K562 (cell line): ENCODE measurements at regions not wholly inside any gene's neighbourhood (a gene's known extent, or its start where the extent isn't known, plus 50 kb on each side); places are given as distances from the start of the nearest gene placed in this dataset.

ENCODE experiments used
- ATAC-seq: fragments of 200-7000 bp; cut with Tn5 transposase; 3 replicates; pipeline ENCODE4 v1.9.1; 2020; ENCODE audit warnings: moderate library complexity
- BruUV-seq: library from RNA; stranded (reverse); fragments of 400-500 nt; replicated peaks from 2 replicates; lab custom pipeline; 2021; lab: Mats Ljungman, UMichigan
- CTCF ChIA-PET: fragments of 300-600 bp; formaldehyde crosslinking; extraction: SDS; loops from one replicate; lab custom pipeline; 2021; ENCODE audit warnings: low intra/inter-chr PET ratio; lab: Yijun Ruan, JAX
- POLR2A ChIA-PET: fragments of 300-600, 350-650 bp; sonication (Branson Sonifier 250); formaldehyde crosslinking; extraction: SDS; loops from one replicate; lab custom pipeline; 2021; ENCODE audit warnings: antibody characterized with exemption, inconsistent platforms; lab: Yijun Ruan, JAX
- DNase-seq, 4 experiments: peaks; one replicate each; pipeline versions ENCODE4 v3.0.0 to v3.0.0-alpha.2; 2011 to 2018; ENCODE audit warnings: low spot score in 3 of 4, mixed read lengths in 3 of 4; ENCODE audit errors: extremely low read depth in 1 of 4
- FAIRE-seq: peaks from 2 replicates; lab custom pipeline; 2011; peaks lifted over from hg19 to GRCh38; lab: Jason Lieb, UNC
- H2AFZ ChIP-seq: 2 replicates; pipeline ENCODE4 v1.6.0; 2011; ENCODE audit warnings: low read depth, low read length, control low read depth, inconsistent platforms
- H3K27ac ChIP-seq: fragments of 200-600 bp; 3 replicates; pipeline ENCODE4 v1.8.0; 2011; ENCODE audit warnings: low read depth, mild to moderate bottlenecking, control low read depth, inconsistent platforms, low read length, moderate library complexity, mixed read lengths; ENCODE audit errors: extremely low read depth
- H3K27me3 ChIP-seq, 2 experiments: fragments of 300-600 bp in 1 of 2; 2 replicates in 1 of 2; 3 replicates in 1 of 2; pipeline versions ENCODE4 v1.6.0 to v1.8.0; 2011; ENCODE audit warnings: inconsistent platforms in 2 of 2, low read length in 2 of 2, mild to moderate bottlenecking in 1 of 2, mixed read lengths in 1 of 2, moderate library complexity in 1 of 2; ENCODE audit not compliant: control insufficient read depth in 2 of 2, insufficient read depth in 2 of 2
- H3K36me3 ChIP-seq: fragments of 300-600 bp; 3 replicates; pipeline ENCODE4 v1.8.0; 2011; ENCODE audit warnings: mild to moderate bottlenecking, low read length, inconsistent platforms; ENCODE audit not compliant: control insufficient read depth, insufficient read depth
- H3K4me1 ChIP-seq, 2 experiments: fragments of 200-600 bp in 1 of 2; replicated peaks in 1 of 2; 2 replicates in 1 of 2; 3 replicates in 1 of 2; pipeline versions ENCODE4 v1.5.1 to v1.8.0; 2011; ENCODE audit warnings: inconsistent platforms in 2 of 2, low read length in 2 of 2, mild to moderate bottlenecking in 1 of 2, mixed read lengths in 1 of 2, moderate library complexity in 1 of 2; ENCODE audit not compliant: control insufficient read depth in 2 of 2, insufficient read depth in 2 of 2
- H3K4me2 ChIP-seq: 2 replicates; pipeline ENCODE4 v1.6.1; 2011; ENCODE audit warnings: low read length, control low read depth, inconsistent platforms, mixed read lengths; ENCODE audit not compliant: insufficient read depth
- H3K4me3 ChIP-seq: fragments of 200-600 bp; sonication (generic), shearing (Covaris generic); 2 replicates; pipeline ENCODE4 v1.5.1; 2016; ENCODE audit warnings: control low read depth, inconsistent platforms
- H3K79me2 ChIP-seq: fragments of 200-600 bp; 3 replicates; pipeline ENCODE4 v1.8.0; 2011; ENCODE audit warnings: low read length, inconsistent platforms; ENCODE audit not compliant: control insufficient read depth, insufficient read depth
- H3K9ac ChIP-seq, 2 experiments: 2 replicates each; pipeline versions ENCODE4 v1.6.0 to v1.6.1; 2011; ENCODE audit warnings: low read depth in 2 of 2, low read length in 2 of 2, control low read depth in 1 of 2, inconsistent platforms in 1 of 2, mild to moderate bottlenecking in 1 of 2, mixed read lengths in 1 of 2; ENCODE audit not compliant: insufficient read depth in 1 of 2
- H3K9me1 ChIP-seq: one replicate; pipeline ENCODE4 v1.6.0; 2011; ENCODE audit warnings: inconsistent platforms, mild to moderate bottlenecking, low read length, moderate library complexity; ENCODE audit not compliant: control insufficient read depth, insufficient read depth
- H3K9me3 ChIP-seq: replicated peaks from 2 replicates; pipeline ENCODE4 v1.5.1; 2011; ENCODE audit warnings: low read depth, low read length, inconsistent platforms; ENCODE audit not compliant: control insufficient read depth, insufficient read depth
- H4K20me1 ChIP-seq: replicated peaks from 2 replicates; pipeline ENCODE4 v1.6.1; 2011; ENCODE audit warnings: low read length, inconsistent platforms, mixed read lengths; ENCODE audit not compliant: control insufficient read depth, insufficient read depth
- CHCHD3 ChIP-seq: fragments of 250-450 bp; sonication (Bioruptor Pico); IDR thresholded peaks from 2 replicates; pipeline ENCODE4 v2.1.2; 2022; ENCODE audit warnings: mild to moderate bottlenecking
- SIX5 ChIP-seq, 2 experiments: IDR thresholded peaks; 2 replicates each; pipeline ENCODE4 v1.6.1; 2011; ENCODE audit warnings: low read length in 2 of 2, borderline replicate concordance in 1 of 2, low read depth in 1 of 2, mild to moderate bottlenecking in 1 of 2, moderate library complexity in 1 of 2; ENCODE audit not compliant: insufficient read depth in 1 of 2
- TEAD1 ChIP-seq, 2 experiments: fragments of 450-650 bp in 1 of 2; sonication (generic) in 1 of 2; formaldehyde crosslinking; IDR thresholded peaks; 2 replicates each; pipeline versions ENCODE4 v1.4.0 to v1.8.0; 2020 to 2022; ENCODE audit warnings: mild to moderate bottlenecking in 2 of 2, missing genetic modification reagents in 1 of 2
- ZNF316 ChIP-seq: fragments of 450-650 bp; IDR thresholded peaks from 2 replicates; pipeline ENCODE4 v1.6.1; 2016
- WGBS: fragments of 100-300 bp; shearing (Covaris generic); methylation state at CpG from one replicate; pipeline ENCODE4 v1.1.6; 2016; ENCODE audit warnings: low coverage, mixed read lengths; ENCODE audit not compliant: insufficient coverage; ENCODE audit errors: missing lambda C conversion rate; 5-methylcytosine and 5-hydroxymethylcytosine counted together
- in situ Hi-C: fragments of 300-500 bp; cut with MboI; formaldehyde crosslinking; loops from 4 replicates; pipeline ENCODE4 v1.15.0; 2018; ENCODE audit warnings: inconsistent platforms, mixed read lengths
- intact Hi-C: fragments of 100-400 bp; cut with micrococcal nuclease; formaldehyde crosslinking; loops from 2 replicates; pipeline ENCODE4 v1.14.2; 2022
- TF ChIP-seq, protein P1 (sequence below): fragments of 450-650 bp; conservative IDR thresholded peaks from 2 replicates; pipeline ENCODE4 v1.6.1; 2016; ENCODE audit warnings: missing genetic modification characterization, low read depth, mild to moderate bottlenecking, control low read depth, missing compliant biosample characterization
- TF ChIP-seq, protein P2 (sequence below): fragments of 250-450 bp; sonication (Bioruptor Pico); IDR thresholded peaks from 2 replicates; pipeline ENCODE4 v1.8.0; 2022; ENCODE audit warnings: moderate library complexity, mild to moderate bottlenecking, inconsistent platforms

DNA sequence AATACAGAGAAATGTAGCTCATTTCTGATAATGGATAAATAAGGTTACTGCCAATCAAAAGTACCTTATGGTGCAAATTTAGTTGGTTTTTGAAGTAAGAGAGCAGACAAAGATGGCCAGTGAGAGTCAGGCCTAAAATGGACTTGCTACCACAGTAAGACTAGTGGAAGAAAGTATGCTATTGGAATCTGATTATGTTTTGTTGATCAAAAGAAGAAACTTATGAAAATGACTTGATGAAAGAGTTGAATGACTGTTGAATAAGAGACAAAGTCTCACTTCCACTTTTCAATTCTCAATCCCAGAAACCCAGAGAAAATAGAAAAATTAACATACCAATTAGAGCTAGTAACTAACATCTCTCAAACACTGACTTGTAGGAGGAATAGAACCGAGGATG lies 737.8 kb upstream of the INTU start:
- Histone ChIP-seq H3K9me3 (peaks cover 29% of the 10 kb centered on the region), H3K4me3 (no peak overlapping the region), H2AFZ (no peak overlapping the region), H3K27ac (no peak overlapping the region), H3K4me1 (no peaks in the 10 kb centered on the region), H3K9me1 (no peaks in the 10 kb centered on the region), H3K36me3 (peaks cover 63% of the 10 kb centered on the region), H3K79me2 (0 out of 3 replicates have a peak, but pooled peaks cover 19% of the 10 kb centered on the region), H4K20me1 (no peaks in the 10 kb centered on the region), H3K4me2 (no peak overlapping the region), H3K27me3 (no peaks in the 10 kb centered on the region), H3K9ac (no peak overlapping the region)
- WGBS = 70% methylated on average over 1 of the region's 1 CpG
- in situ Hi-C loops (no loop called here), intact Hi-C loops (no loop called here)
- TF ChIP-seq ZNF316 (no peak), SIX5 (IDR thresholded peaks at IDR 0.05; ENCODE audit: borderline replicate concordance in 1 of 2, insufficient read depth in 1 of 2, low read depth in 1 of 2, low read length in 2 of 2) (no peak), TEAD1 (CRISPR knock-in tag; IDR thresholded peaks at IDR 0.05) (no peak), CHCHD3 (CRISPR knock-in tag) (no peak)
- TF ChIP-seq, protein P1, sequence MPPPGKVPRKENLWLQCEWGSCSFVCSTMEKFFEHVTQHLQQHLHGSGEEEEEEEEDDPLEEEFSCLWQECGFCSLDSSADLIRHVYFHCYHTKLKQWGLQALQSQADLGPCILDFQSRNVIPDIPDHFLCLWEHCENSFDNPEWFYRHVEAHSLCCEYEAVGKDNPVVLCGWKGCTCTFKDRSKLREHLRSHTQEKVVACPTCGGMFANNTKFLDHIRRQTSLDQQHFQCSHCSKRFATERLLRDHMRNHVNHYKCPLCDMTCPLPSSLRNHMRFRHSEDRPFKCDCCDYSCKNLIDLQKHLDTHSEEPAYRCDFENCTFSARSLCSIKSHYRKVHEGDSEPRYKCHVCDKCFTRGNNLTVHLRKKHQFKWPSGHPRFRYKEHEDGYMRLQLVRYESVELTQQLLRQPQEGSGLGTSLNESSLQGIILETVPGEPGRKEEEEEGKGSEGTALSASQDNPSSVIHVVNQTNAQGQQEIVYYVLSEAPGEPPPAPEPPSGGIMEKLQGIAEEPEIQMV (tag) = no peak
- TF ChIP-seq, protein P2, sequence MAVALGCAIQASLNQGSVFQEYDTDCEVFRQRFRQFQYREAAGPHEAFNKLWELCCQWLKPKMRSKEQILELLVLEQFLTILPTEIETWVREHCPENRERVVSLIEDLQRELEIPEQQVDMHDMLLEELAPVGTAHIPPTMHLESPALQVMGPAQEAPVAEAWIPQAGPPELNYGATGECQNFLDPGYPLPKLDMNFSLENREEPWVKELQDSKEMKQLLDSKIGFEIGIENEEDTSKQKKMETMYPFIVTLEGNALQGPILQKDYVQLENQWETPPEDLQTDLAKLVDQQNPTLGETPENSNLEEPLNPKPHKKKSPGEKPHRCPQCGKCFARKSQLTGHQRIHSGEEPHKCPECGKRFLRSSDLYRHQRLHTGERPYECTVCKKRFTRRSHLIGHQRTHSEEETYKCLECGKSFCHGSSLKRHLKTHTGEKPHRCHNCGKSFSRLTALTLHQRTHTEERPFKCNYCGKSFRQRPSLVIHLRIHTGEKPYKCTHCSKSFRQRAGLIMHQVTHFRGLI (CRISPR knock-in tag) = no peak
- FAIRE-seq = no peak
- DNase-seq = no peak
- POLR2A ChIA-PET = no interaction called here
- no peak for ATAC-seq
- CTCF ChIA-PET = no interaction called here
- BruUV-seq = no TSS peak
